H7 (cell line): ENCODE measurements at regions not wholly inside any gene's neighbourhood (a gene's known extent, or its start where the extent isn't known, plus 50 kb on each side); places are given as distances from the start of the nearest gene placed in this dataset.

Source experiments
- DNase-seq: peaks from one replicate; pipeline ENCODE4 v3.0.0; 2012
- H3K27me3 ChIP-seq: 2 replicates; pipeline ENCODE4 v1.6.0; 2011; ENCODE audit warnings: mild to moderate bottlenecking, low read length; ENCODE audit not compliant: control insufficient read depth, insufficient read depth
- H3K36me3 ChIP-seq: replicated peaks from 2 replicates; pipeline ENCODE4 v1.5.1; 2011; ENCODE audit warnings: low read length; ENCODE audit not compliant: control insufficient read depth, insufficient read depth
- H3K4me3 ChIP-seq: 2 replicates; pipeline ENCODE4 v1.5.1; 2011; ENCODE audit warnings: low read depth, mild to moderate bottlenecking, control low read depth, low read length, moderate library complexity; ENCODE audit not compliant: insufficient read depth

DNA sequence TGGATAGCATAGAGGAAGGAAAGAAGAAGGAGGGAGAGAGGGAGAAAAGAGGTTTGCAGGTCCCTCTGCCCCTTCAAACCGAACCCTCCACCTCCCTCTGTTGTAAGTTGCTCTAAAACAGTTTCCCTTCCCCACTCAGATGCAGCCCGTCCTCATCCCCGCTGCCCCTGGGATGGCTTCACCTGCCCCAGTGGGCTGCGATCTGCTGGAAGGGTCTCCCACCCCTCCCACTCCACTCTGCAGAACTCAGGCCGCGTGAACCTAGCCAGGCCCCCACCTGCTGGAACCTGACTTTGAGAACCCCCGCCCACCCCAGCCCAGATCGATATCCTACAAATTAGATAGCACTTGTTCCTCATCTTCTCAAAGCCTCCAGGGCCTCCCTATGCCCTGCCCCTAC is 190.8 kb downstream of the DLL1 start:
- no peaks in the 10 kb centered on the region for H3K27me3 ChIP-seq
- peak; percentile 42 for DNase-seq
- no peak overlapping the region for H3K4me3 ChIP-seq
- H3K36me3 ChIP-seq = no peaks in the 10 kb centered on the region

DNA sequence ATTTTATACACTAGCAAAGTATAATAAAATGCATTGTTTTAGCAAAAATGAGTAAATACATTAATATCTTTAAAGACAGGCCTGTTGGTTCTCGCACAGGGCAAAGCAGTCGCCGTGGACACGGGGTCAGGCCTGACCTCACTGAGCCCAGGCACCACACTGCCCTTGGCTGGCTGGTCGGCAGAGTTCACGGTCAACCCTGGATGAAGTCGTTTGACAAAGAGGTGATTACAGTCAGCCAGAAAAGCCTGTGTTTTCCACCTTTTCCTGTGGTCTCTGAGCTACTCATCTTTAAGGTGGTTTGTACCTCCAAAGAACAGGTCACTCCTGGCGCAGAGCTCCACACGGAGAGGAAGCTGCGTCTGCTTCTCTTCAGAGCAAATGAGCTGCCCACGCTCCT is 191.5 kb downstream of the DLL1 start:
- DNase-seq = no peak
- no peak overlapping the region for H3K4me3 ChIP-seq
- no peaks in the 10 kb centered on the region for H3K27me3 ChIP-seq
- no peaks in the 10 kb centered on the region for H3K36me3 ChIP-seq

DNA sequence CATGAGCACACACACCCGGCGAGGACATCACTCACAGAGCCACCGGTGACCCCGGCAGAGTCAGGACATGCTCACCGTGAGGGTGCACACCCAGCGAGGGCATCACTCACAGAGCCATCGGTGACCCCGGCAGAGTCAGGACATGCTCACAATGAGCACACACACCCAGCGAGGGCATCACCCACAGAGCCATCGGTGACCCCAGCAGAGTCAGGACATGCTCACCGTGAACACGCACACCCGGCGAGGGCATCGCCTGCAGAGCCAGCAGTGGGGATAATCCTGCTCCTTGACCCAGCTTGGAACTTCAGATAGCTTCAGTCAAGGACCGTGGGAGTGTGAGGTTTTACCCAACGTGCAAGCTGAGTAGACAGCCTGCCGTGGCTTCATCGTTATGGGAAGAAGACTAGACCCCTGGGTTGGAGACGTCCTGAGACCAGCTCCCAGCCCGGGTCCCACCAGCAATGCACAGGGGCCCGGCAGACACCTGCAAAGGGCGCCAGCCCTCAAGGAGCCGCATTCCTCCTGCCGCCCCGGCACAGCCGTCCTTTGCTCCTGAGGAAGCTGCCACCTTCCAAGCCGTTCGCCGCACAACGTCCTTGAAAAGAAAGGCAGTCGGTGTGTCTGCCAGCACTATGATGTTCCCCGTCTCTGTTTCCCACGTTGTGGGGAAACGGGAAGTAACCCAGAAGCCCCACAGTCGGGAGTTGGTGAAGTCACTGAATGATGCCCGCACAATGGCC is 192.3 kb downstream of the DLL1 start:
- DNase-seq = peak; percentile 51
- Histone ChIP-seq H3K4me3 (no peak overlapping the region), H3K27me3 (no peaks in the 10 kb centered on the region), H3K36me3 (no peaks in the 10 kb centered on the region)

DNA sequence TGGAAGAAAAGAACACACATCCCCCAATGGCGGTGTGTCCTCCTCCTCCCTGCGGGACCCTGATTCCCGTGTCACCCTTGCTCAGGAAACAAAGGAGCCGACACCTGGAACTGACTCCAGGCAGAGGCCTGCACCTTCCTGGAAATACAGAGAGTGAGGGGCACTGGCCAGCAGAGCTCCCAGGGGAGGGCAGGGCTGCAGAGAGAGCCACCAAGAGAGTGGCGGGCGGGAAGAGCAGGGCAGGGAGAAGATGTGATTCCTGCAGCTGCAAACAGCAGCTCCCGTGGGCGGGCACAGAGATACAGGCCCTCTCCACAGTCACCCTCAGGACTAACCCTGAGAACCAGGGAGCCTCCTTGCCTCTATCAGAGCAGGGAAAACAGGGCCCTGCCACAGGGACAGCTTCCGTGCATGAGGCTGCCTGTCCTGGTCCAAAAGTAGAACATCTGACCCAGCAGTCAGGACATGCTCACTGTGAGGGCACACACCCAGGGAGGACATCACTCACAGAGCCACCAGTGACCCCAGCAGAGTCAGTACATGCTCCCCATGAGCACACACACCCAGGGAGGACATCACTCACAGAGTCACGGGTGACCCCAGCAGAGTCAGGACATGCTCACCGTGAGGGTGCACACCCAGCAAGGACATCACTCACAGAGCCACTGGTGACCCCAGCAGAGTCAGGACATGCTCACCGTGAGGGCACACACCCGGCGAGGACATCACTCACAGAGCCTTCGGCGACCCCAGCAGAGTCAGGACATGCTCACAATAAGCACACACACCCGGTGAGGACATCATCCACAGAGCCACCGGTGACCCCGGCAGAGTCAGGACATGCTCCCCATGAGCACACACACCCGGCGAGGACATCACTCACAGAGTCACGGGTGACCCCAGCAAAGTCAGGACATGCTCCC is 193.1 kb downstream of the DLL1 start:
- DNase-seq = no peak
- Histone ChIP-seq H3K27me3 (no peaks in the 10 kb centered on the region), H3K4me3 (no peak overlapping the region), H3K36me3 (no peaks in the 10 kb centered on the region)

DNA sequence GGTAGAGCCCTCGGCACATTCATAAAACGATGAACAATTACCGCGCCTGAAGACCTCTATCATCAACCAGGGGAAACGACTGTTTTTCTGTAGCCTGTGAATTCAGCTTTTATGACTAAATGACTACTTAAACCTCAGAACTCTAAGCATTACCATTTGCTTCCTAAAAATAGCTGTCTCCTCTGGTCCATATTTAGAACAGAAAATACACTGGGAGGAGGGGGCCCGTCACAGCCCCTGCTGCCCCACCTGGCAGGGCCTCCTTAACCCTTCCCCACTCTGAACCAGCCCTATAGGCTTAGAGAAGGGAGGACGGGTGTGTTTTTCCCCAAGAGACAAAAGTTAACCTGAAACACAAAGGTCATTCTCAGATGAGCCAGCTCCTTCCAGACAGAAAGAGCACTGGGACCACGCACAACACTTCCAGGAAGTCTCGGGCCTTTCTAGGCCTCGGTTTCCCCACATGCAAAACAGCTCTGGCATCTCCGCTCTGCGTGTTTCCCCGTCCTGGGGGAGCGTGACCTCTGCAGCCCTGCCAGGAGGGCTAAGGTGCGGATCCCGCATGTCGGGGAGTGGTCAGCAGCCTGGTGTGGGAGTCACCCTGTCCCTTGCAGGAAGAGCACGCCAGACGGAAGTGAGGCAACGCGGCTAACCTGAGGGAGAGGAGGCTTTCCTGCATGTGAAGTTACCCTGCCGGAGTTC is 193.9 kb downstream of the DLL1 start:
- peak; percentile 43 for DNase-seq
- no peaks in the 10 kb centered on the region for H3K36me3 ChIP-seq
- H3K4me3 ChIP-seq = no peak overlapping the region
- no peaks in the 10 kb centered on the region for H3K27me3 ChIP-seq

DNA sequence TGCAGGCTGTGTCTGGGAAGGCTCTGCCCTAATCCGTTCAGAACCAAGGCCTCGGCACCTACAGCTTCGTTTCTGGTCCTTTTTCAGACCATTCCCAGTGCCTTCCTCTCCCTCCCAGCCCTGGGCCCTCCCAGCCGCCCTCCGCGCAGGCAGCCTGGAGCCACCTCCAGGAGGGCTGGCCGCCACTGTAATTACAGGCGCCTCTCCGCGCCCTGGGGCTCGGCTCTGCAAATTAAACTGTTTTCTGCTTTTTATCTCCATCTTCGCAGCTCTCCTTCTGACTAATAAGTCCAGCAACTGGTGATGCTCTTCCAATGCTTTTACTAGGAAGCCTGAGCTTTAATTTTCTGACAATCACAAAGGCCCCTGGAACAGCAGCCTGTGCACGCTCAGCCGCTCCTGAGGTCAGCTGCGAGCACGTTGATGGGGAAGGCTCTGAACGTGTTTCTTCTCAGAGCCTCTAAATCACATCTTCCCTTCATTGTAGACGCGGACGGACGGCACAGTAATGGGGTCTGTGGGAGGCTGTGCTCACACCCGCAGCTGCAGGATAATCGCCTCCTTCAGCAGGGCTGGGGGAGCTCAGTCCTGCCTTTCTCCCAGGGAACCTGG is 194.6 kb downstream of the DLL1 start:
- Histone ChIP-seq H3K4me3 (no peak overlapping the region), H3K36me3 (no peaks in the 10 kb centered on the region), H3K27me3 (no peaks in the 10 kb centered on the region)
- DNase-seq = peak; percentile 66

DNA sequence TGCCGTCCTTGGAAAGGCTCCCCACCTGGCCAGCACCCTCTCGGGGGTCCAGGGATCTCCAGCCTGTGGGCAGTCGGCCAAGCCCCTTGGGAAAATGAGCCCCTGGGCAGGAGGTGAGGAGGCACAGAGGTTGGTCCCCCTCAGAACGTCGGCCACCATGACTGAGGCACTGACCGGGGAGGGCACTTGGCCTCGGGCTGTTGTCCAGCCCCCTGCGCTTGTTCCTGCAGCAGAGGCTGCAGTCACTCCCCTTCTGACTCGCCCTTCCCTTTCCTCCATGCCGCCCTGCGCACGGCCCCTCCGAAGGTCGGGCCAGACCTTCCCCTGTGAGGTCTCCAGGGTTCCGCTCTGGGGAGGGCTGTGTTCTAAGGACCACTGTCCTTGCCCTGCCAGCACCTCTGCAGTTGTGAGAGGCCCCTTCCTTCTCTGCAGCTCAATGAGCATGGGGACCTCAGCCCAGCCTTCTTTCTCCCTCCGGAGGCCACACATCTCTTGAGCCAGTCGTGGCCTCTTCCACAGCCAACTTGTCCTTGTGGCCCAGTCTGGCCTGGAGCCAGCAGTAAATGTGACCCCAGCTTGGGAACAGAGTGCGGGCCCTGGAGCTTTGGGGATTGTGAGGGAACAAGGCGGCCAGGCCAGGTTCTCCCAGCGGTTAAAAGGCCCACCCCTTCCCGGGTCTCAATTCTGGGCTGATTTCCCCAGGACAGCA is 195.5 kb downstream of the DLL1 start:
- Histone ChIP-seq H3K36me3 (no peaks in the 10 kb centered on the region), H3K27me3 (no peaks in the 10 kb centered on the region), H3K4me3 (no peak overlapping the region)
- peak; percentile 46 for DNase-seq

DNA sequence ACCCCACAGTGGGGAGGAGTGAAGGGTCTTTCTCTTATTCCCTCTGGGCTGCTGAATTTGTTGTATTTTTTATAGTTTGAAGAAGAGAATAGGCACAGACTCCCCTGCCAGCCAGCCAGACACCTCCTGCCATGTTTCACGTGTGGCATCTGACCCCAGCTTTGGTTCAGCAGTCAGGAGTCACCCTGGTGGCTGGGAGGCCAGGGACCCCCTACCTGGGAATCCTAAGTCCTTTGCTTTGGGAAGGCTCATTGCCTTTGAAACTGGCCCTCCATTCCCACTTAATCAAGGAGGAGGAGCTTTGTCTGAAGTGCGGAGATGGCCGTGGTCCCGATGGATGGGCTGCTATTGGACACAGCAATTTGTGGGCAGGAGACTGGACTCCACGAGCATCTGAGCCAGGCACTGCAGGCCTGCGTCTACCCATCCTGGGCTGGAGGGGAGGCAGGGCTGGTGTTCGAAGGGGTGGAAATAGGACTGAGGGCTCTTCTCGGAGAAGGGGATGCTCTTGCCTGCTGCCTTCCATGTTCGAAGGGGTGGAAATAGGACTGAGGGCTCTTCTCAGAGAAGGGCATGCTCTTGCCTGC is 196.1 kb downstream of the DLL1 start:
- no peaks in the 10 kb centered on the region for H3K27me3 ChIP-seq
- no peak for DNase-seq
- H3K36me3 ChIP-seq = no peaks in the 10 kb centered on the region
- H3K4me3 ChIP-seq = no peak overlapping the region

DNA sequence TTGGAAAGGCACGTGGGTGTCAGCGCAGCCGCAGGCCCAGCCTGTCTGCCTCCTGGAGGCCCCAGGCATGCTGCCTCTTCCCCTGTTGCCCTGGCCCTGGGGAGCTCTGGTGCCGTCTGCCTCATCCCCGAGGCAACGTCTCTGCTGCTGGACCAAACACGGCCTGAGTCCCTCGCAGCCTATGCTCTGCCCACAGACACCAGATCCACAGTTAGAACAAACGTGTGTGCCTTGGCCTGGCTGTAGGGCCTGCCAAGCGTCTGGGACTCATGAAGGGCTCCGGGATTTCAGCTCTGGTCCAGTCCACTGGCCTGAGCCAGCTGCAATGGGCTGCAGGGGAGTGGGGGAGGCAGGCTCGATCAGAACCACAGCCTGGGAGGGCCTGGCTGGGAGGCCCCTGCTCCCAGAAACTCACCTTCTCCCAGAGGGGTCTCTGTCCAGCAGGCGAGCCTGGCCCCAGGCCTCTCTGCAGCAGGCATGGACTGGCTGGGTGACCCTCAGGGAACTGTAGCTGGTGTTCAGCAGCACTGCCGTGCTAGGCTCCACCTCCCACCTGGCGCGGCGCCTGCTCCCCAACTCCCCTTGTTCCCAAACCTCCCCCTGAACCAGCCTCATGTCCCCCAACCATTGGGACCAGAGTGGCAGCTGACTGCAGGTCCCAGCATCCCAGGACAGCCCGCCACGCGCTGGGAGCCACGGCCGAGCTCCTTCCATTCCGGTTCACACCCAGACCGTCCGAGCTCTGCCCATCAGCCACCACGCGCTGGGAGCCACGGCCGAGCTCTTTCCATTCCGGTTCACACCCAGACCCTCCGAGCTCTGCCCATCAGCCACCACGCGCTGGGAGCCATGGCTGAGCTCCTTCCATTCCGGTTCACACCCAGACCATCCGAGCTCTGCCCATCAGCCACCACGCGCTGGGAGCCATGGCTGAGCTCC is 197.0 kb downstream of the DLL1 start:
- peak; percentile 41 for DNase-seq
- Histone ChIP-seq H3K36me3 (no peaks in the 10 kb centered on the region), H3K27me3 (no peaks in the 10 kb centered on the region), H3K4me3 (no peak overlapping the region)

DNA sequence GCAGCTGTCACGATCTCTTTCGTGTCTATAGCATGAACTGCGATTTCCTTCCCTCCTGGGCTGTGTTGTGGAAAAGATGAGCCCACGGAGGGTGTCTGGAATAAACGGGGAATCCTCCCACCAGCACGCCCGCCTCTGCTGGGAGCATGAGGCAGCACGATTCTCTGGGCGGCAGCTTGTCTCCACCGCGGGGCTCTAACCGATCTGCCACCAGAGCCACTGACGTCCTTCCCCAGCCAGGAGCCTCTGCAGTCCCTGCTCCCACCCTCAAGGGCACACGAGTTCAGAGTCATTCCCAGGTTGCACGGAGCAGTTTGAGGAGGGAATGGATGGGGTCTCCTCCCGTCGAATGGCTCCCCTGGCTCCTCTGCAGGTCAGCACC is 197.6 kb downstream of the DLL1 start:
- peak; percentile 60 for DNase-seq
- no peaks in the 10 kb centered on the region for H3K27me3 ChIP-seq
- no peak overlapping the region for H3K4me3 ChIP-seq
- H3K36me3 ChIP-seq = no peaks in the 10 kb centered on the region

DNA sequence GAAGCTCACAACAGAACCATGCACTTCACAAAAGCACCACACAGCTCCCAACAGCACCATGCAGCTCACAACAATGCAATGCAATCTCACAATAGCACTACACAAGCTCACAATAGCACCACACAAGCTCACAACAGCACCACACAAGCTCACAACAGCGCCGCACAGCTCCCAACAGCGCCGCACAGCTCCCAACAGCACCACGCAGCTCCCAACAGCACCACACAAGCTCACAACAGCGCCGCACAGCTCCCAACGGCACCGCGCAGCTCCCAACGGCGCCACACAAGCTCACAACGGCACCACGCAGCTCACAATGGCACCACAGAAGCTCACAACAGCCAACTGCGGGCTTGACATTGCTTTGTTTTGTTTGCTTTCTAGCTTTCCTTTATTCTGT is 198.1 kb downstream of the DLL1 start:
- H3K27me3 ChIP-seq = no peaks in the 10 kb centered on the region

DNA sequence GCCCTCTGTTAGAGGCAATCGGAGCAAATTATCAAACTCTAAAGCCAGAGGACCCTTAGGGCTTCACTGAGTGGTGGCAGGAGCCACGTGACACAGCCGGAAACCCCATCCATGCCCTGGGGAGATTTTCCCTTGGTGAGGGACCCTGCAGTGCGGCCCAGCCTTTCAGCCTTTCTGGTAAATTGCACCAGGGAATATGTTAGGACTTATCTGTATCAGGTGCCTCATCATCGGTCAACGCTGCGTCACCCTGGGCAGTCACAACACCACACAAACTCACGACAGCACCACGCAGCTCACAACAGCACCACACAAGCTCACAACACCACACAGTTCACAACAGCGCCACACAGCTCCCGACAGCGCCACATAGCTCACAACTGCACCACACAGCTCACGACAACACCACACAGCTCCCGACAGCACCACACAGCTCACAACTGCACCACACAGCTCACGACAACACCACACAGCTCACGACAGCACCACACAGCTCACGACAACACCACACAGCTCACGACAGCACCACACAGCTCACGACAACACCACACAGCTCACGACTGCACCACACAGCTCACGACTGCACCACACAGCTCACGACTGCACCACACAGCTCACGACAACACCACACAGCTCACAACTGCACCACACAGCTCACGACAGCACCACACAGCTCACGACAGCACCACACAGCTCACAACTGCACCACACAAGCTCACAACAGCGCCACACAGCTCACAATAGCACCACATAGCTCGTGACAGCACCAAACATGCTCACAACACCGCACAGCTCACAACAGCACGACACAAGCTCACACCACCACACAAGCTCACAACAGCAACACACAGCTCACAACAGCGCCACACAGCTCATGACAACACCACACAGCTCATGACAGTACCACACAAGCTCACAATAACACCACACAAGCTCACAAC is 199.0 kb downstream of the DLL1 start:
- no peaks in the 10 kb centered on the region for H3K27me3 ChIP-seq
- no peak for DNase-seq
- H3K4me3 ChIP-seq = no peak overlapping the region
- H3K36me3 ChIP-seq = no peaks in the 10 kb centered on the region

More for the DNA sequence above, 198.1 kb downstream of the DLL1 start:
- DNase-seq = no peak
- no peak overlapping the region for H3K4me3 ChIP-seq
- no peaks in the 10 kb centered on the region for H3K36me3 ChIP-seq
